Fibroblast of mammary gland (primary cell): ENCODE measurements at regions not wholly inside any gene's neighbourhood (a gene's known extent, or its start where the extent isn't known, plus 50 kb on each side); places are given as distances from the start of the nearest gene placed in this dataset.
"Not testable (repeated sequence)": the region's sequence is repeated elsewhere in the genome, so short reads cannot be mapped to it uniquely, and the experiment has no call there.

ENCODE experiments used
- DNase-seq: peaks from one replicate; pipeline ENCODE4 v3.0.0-alpha.2; 2010; ENCODE audit warnings: low read depth
- H3K4me3 ChIP-seq: 2 replicates; pipeline ENCODE4 v1.5.1; 2011; ENCODE audit warnings: low read depth, mild to moderate bottlenecking, low read length, moderate library complexity; ENCODE audit not compliant: control insufficient read depth
- CTCF ChIP-seq: conservative IDR thresholded peaks from 2 replicates; pipeline ENCODE4 v1.5.1; 2011; ENCODE audit warnings: low read depth, low read length, inconsistent platforms; ENCODE audit not compliant: control insufficient read depth, insufficient read depth

GRCh38 chr15:34496207-34496995, 58.8 kb upstream of the GOLGA8A start:
- DNase-seq: no peak
- no peak for TF ChIP-seq CTCF
- H3K4me3 ChIP-seq: no peak overlapping the region

- not testable (repeated sequence) for DNase-seq, H3K4me3 ChIP-seq
Measured at GRCh38 chr15:34495707-34496106, 58.1 kb upstream of the GOLGA8A start.

- no peak overlapping the region for H3K4me3 ChIP-seq
- DNase-seq: no peak
- TF ChIP-seq CTCF: no peak
Measured at GRCh38 chr15:34494084-34494399, 56.4 kb upstream of the GOLGA8A start.

- DNase-seq: no peak
- H3K4me3 ChIP-seq: no peak overlapping the region
- TF ChIP-seq CTCF: no peak
Measured at GRCh38 chr15:34493001-34493400, 55.4 kb upstream of the GOLGA8A start.

- DNase-seq, H3K4me3 ChIP-seq: not testable (repeated sequence)
Measured at GRCh38 chr15:34491488-34491887, 53.9 kb upstream of the GOLGA8A start.

- DNase-seq: no peak
- no peak overlapping the region for H3K4me3 ChIP-seq
- TF ChIP-seq CTCF: no peak
Measured at GRCh38 chr15:34490417-34491193, 53.0 kb upstream of the GOLGA8A start.

- H3K4me3 ChIP-seq, DNase-seq: not testable (repeated sequence)
Measured at GRCh38 chr15:34488973-34489959, 51.7 kb upstream of the GOLGA8A start.
